H9 (cell line): ENCODE measurements at regions not wholly inside any gene's neighbourhood (a gene's known extent, or its start where the extent isn't known, plus 50 kb on each side); places are given as distances from the start of the nearest gene placed in this dataset.

Experiments used
- DNase-seq: peaks from one replicate; pipeline ENCODE4 v3.0.0-alpha.2; 2017
- H2AFZ ChIP-seq: one replicate; pipeline ENCODE4 v1.6.1; 2013; ENCODE audit warnings: mild to moderate bottlenecking, low read length, control low read depth, moderate library complexity
- H2AK5ac ChIP-seq: 2 replicates; pipeline ENCODE4 v1.6.1; 2013; ENCODE audit warnings: low read length, control low read depth, mixed read lengths; ENCODE audit not compliant: insufficient read length
- H2BK120ac ChIP-seq: one replicate; pipeline ENCODE4 v1.6.1; 2013; ENCODE audit warnings: low read depth, mild to moderate bottlenecking, low read length, control low read depth, inconsistent platforms; ENCODE audit not compliant: poor library complexity, severe bottlenecking
- H2BK12ac ChIP-seq: 2 replicates; pipeline ENCODE4 v1.6.1; 2013; ENCODE audit warnings: low read length, control low read depth, mixed read lengths, low read depth; ENCODE audit not compliant: insufficient read length
- H2BK15ac ChIP-seq: 2 replicates; pipeline ENCODE4 v1.6.1; 2013; ENCODE audit warnings: low read depth, low read length, control low read depth
- H2BK20ac ChIP-seq: one replicate; pipeline ENCODE4 v1.6.1; 2013; ENCODE audit warnings: low read depth, mild to moderate bottlenecking, low read length, control low read depth, inconsistent platforms; ENCODE audit not compliant: poor library complexity, severe bottlenecking
- H2BK5ac ChIP-seq: 2 replicates; pipeline ENCODE4 v1.6.1; 2013; ENCODE audit warnings: low read length, control low read depth, mixed read lengths; ENCODE audit not compliant: insufficient read length
- H3K14ac ChIP-seq: 2 replicates; pipeline ENCODE4 v1.6.1; 2013; ENCODE audit warnings: low read length, control low read depth; ENCODE audit not compliant: insufficient read depth
- H3K18ac ChIP-seq: 2 replicates; pipeline ENCODE4 v1.6.1; 2013; ENCODE audit warnings: low read depth, mild to moderate bottlenecking, mixed read lengths, low read length, control low read depth; ENCODE audit not compliant: insufficient read length
- H3K23ac ChIP-seq: 2 replicates; pipeline ENCODE4 v1.6.1; 2013; ENCODE audit warnings: low read length, control low read depth, mixed read lengths, low read depth; ENCODE audit not compliant: insufficient read length
- H3K23me2 ChIP-seq: 2 replicates; pipeline ENCODE4 v1.6.1; 2013; ENCODE audit warnings: low read depth, mild to moderate bottlenecking, mixed read lengths, low read length, control low read depth; ENCODE audit not compliant: insufficient read length, poor library complexity, severe bottlenecking
- H3K27ac ChIP-seq: 2 replicates; pipeline ENCODE4 v1.5.1; 2013; ENCODE audit warnings: low read length, control low read depth, mixed read lengths, low read depth; ENCODE audit not compliant: insufficient read length
- H3K27me3 ChIP-seq: 2 replicates; pipeline ENCODE4 v1.6.1; 2013; ENCODE audit warnings: low read length, control low read depth, inconsistent platforms; ENCODE audit not compliant: insufficient read depth
- H3K4ac ChIP-seq: 2 replicates; pipeline ENCODE4 v1.6.1; 2013; ENCODE audit warnings: low read depth, mild to moderate bottlenecking, control low read depth, inconsistent platforms, low read length, moderate library complexity
- H3K4me1 ChIP-seq: 2 replicates; pipeline ENCODE4 v1.6.1; 2013; ENCODE audit warnings: low read length, control low read depth, inconsistent platforms; ENCODE audit not compliant: insufficient read depth
- H3K4me2 ChIP-seq: 2 replicates; pipeline ENCODE4 v1.6.1; 2013; ENCODE audit warnings: low read length, control low read depth, mixed read lengths; ENCODE audit not compliant: insufficient read length, insufficient read depth
- H3K56ac ChIP-seq: 2 replicates; pipeline ENCODE4 v1.6.1; 2013; ENCODE audit warnings: low read depth, mild to moderate bottlenecking, mixed read lengths, low read length, control low read depth; ENCODE audit not compliant: insufficient read length
- H3K79me1 ChIP-seq: 2 replicates; pipeline ENCODE4 v1.6.1; 2013; ENCODE audit warnings: low read depth, mild to moderate bottlenecking, moderate library complexity, low read length, control low read depth, inconsistent platforms; ENCODE audit not compliant: insufficient read depth, poor library complexity, severe bottlenecking
- H3K79me2 ChIP-seq: 2 replicates; pipeline ENCODE4 v1.6.1; 2013; ENCODE audit warnings: low read length, control low read depth, inconsistent platforms; ENCODE audit not compliant: insufficient read depth
- H3K9ac ChIP-seq: 2 replicates; pipeline ENCODE4 v1.6.1; 2013; ENCODE audit warnings: low read length, control low read depth, mixed read lengths; ENCODE audit not compliant: insufficient read length; ENCODE audit errors: extremely low read depth
- H3K9me3 ChIP-seq: one replicate; pipeline ENCODE4 v1.6.1; 2013; ENCODE audit warnings: low read depth, low read length, inconsistent platforms; ENCODE audit not compliant: control insufficient read depth
- H3T11ph ChIP-seq: one replicate; pipeline ENCODE4 v1.6.1; 2013; ENCODE audit warnings: mild to moderate bottlenecking, low read length, control low read depth, inconsistent platforms
- H4K20me1 ChIP-seq: one replicate; pipeline ENCODE4 v1.6.1; 2013; ENCODE audit not compliant: control insufficient read depth, insufficient read length, insufficient read depth
- H4K5ac ChIP-seq: 2 replicates; pipeline ENCODE4 v1.6.1; 2013; ENCODE audit warnings: low read depth, mild to moderate bottlenecking, mixed read lengths, low read length, control low read depth; ENCODE audit not compliant: insufficient read length
- H4K8ac ChIP-seq: replicated peaks from 2 replicates; pipeline ENCODE4 v1.6.1; 2013; ENCODE audit warnings: low read length, control low read depth, mixed read lengths, low read depth; ENCODE audit not compliant: insufficient read length
- H4K91ac ChIP-seq: 2 replicates; pipeline ENCODE4 v1.6.1; 2013; ENCODE audit warnings: low read depth, mild to moderate bottlenecking, moderate library complexity, mixed read lengths, low read length, control low read depth; ENCODE audit not compliant: insufficient read length
- H3K27ac Mint-ChIP-seq, 3 experiments: 2 replicates in 2 of 3; 3 replicates in 1 of 3; pipeline ENCODE4 v1.8.0; 2020 to 2021; ENCODE audit warnings: mixed read lengths in 3 of 3, mild to moderate bottlenecking in 1 of 3, moderate library complexity in 1 of 3
- H3K27me3 Mint-ChIP-seq: 2 replicates; pipeline ENCODE4 v1.8.0; 2021; ENCODE audit warnings: low read depth, mild to moderate bottlenecking, moderate library complexity, mixed read lengths
- H3K36me3 Mint-ChIP-seq, 3 experiments: 2 replicates in 2 of 3; 3 replicates in 1 of 3; pipeline ENCODE4 v1.8.0; 2020 to 2021; ENCODE audit warnings: low read depth in 3 of 3, mixed read lengths in 3 of 3; ENCODE audit not compliant: insufficient read depth in 1 of 3
- H3K4me1 Mint-ChIP-seq, 2 experiments: 2 replicates each; pipeline ENCODE4 v1.8.0; 2020; ENCODE audit warnings: mixed read lengths in 2 of 2
- H3K4me3 Mint-ChIP-seq, 2 experiments: 2 replicates in 1 of 2; 3 replicates in 1 of 2; pipeline ENCODE4 v1.8.0; 2020 to 2021; ENCODE audit warnings: mild to moderate bottlenecking in 2 of 2, mixed read lengths in 2 of 2, moderate library complexity in 1 of 2
- H3K9me3 Mint-ChIP-seq, 2 experiments: 2 replicates in 1 of 2; 3 replicates in 1 of 2; pipeline ENCODE4 v1.8.0; 2020; ENCODE audit warnings: mild to moderate bottlenecking in 2 of 2, mixed read lengths in 2 of 2, moderate library complexity in 1 of 2
- WGBS: extraction: QIAGEN DNeasy Blood & Tissue Kit; methylation state at CpG from one replicate; pipeline ENCODE4 v1.1.7; 2013; ENCODE audit warnings: missing lambda C conversion rate, low lambda C conversion rate, mixed read lengths; ENCODE audit not compliant: insufficient read length; ENCODE audit errors: extremely low coverage; 5-methylcytosine and 5-hydroxymethylcytosine counted together
- TF ChIP-seq, protein P1 (sequence below): fragments of 200-600 bp; sonication (generic); conservative IDR thresholded peaks from 3 replicates; pipeline ENCODE4 v1.8.0; 2021; ENCODE audit warnings: antibody characterized with exemption, mild to moderate bottlenecking

DNA sequence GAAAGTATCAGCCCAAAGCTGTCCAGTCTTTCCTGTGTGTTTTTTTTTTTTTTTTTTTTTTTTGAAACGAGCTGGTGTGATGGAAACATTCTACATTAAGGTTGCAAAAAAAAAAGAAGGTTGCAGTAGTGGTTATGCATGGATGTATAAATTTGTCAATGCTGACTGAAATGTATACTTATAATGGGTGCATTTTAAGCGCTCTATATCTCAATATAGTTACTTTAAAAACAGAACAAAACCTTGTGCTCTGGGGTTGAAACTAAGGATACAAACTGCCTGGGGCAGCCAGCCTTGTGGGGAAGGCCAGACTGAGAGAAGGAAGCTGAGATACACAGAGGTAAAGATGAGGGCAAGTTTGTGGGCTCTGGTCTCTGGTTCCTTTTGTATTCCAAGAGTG, 87.3 kb upstream of the RMST start:
- H3K9me3 Mint-ChIP-seq: no peaks in the 10 kb centered on the region; a peak in 1 of 5 replicates

More for the DNA sequence above, 87.3 kb upstream of the RMST start:
- Histone ChIP-seq H3K4me1 (no peaks in the 10 kb centered on the region), H3K23ac (no peak overlapping the region), H3K23me2 (no peaks in the 10 kb centered on the region), H4K91ac (no peak overlapping the region), H2BK12ac (no peak overlapping the region), H4K5ac (no peak overlapping the region), H2AK5ac (no peak overlapping the region), H3K18ac (no peak overlapping the region), H2AFZ (no peak overlapping the region), H3K9ac (no peak overlapping the region), H2BK120ac (no peak overlapping the region), H3K27me3 (no peaks in the 10 kb centered on the region), H3K14ac (no peak overlapping the region), H2BK20ac (no peak overlapping the region), H4K8ac (no peak overlapping the region), H3K56ac (no peak overlapping the region), H2BK15ac (no peak overlapping the region), H3K79me2 (no peaks in the 10 kb centered on the region), H3K4ac (no peak overlapping the region), H3K27ac (no peak overlapping the region), H3K4me2 (no peak overlapping the region), H3K79me1 (no peaks in the 10 kb centered on the region), H2BK5ac (no peak overlapping the region), H3K9me3 (no peaks in the 10 kb centered on the region), H4K20me1 (no peaks in the 10 kb centered on the region), H3T11ph (no peak overlapping the region)
- Mint-ChIP-seq H3K4me1 (peaks cover 7 to 8% of the 10 kb centered on the region in 2 experiments; a peak in 3 of 4 replicates), H3K4me3 (no peak overlapping the region), H3K27me3 (no peaks in the 10 kb centered on the region), H3K27ac (peak overlapping the region in 1 of 3 experiments; percentile 32; a peak in 1 of 7 replicates), H3K36me3 (no peaks in the 10 kb centered on the region)
- TF ChIP-seq, protein P1, sequence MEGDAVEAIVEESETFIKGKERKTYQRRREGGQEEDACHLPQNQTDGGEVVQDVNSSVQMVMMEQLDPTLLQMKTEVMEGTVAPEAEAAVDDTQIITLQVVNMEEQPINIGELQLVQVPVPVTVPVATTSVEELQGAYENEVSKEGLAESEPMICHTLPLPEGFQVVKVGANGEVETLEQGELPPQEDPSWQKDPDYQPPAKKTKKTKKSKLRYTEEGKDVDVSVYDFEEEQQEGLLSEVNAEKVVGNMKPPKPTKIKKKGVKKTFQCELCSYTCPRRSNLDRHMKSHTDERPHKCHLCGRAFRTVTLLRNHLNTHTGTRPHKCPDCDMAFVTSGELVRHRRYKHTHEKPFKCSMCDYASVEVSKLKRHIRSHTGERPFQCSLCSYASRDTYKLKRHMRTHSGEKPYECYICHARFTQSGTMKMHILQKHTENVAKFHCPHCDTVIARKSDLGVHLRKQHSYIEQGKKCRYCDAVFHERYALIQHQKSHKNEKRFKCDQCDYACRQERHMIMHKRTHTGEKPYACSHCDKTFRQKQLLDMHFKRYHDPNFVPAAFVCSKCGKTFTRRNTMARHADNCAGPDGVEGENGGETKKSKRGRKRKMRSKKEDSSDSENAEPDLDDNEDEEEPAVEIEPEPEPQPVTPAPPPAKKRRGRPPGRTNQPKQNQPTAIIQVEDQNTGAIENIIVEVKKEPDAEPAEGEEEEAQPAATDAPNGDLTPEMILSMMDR: no peak
- DNase-seq: no peak
- WGBS: no CpG with 5 or more reads among the region's 2 CpGs
